Loucy (cell line): ENCODE measurements at regions not wholly inside any gene's neighbourhood (a gene's known extent, or its start where the extent isn't known, plus 50 kb on each side); places are given as distances from the start of the nearest gene placed in this dataset.

Source experiments
- H2AFZ ChIP-seq: fragments of 200-600 bp; sonication (generic); 2 replicates; pipeline ENCODE4 v1.6.0; 2016; ENCODE audit warnings: antibody characterized with exemption, mild to moderate bottlenecking, low read length, moderate library complexity
- H3F3A ChIP-seq: fragments of 200-600 bp; 2 replicates; pipeline ENCODE4 v1.6.0; 2016; ENCODE audit warnings: antibody characterized with exemption, low read depth, mild to moderate bottlenecking
- H3K27me3 ChIP-seq: fragments of 200-600 bp; sonication (generic); 2 replicates; pipeline ENCODE4 v1.6.1; 2014; ENCODE audit warnings: low read length, mild to moderate bottlenecking; ENCODE audit not compliant: insufficient read depth, poor library complexity, severe bottlenecking
- H3K36me3 ChIP-seq: fragments of 200-600 bp; sonication (generic); 2 replicates; pipeline ENCODE4 v1.6.1; 2016; ENCODE audit warnings: low read length; ENCODE audit not compliant: insufficient read depth
- H3K4me1 ChIP-seq: fragments of 200-600 bp; sonication (generic); 2 replicates; pipeline ENCODE4 v1.5.1; 2014; ENCODE audit warnings: low read length, mild to moderate bottlenecking; ENCODE audit not compliant: insufficient read depth, poor library complexity, severe bottlenecking
- H3K4me2 ChIP-seq: fragments of 200-600 bp; sonication (generic); 2 replicates; pipeline ENCODE4 v1.6.0; 2014; ENCODE audit warnings: antibody characterized with exemption, low read length, low read depth, mild to moderate bottlenecking; ENCODE audit not compliant: poor library complexity, severe bottlenecking
- H3K4me3 ChIP-seq: fragments of 200-600 bp; sonication (generic); 2 replicates; pipeline ENCODE4 v1.5.1; 2014; ENCODE audit warnings: low read length, mild to moderate bottlenecking, mixed read lengths; ENCODE audit not compliant: poor library complexity, severe bottlenecking
- H3K79me2 ChIP-seq: fragments of 200-600 bp; sonication (generic); 2 replicates; pipeline ENCODE4 v1.6.1; 2014; ENCODE audit warnings: low read length; ENCODE audit not compliant: insufficient read depth
- H3K9ac ChIP-seq: fragments of 200-600 bp; sonication (generic); 2 replicates; pipeline ENCODE4 v1.6.0; 2014; ENCODE audit warnings: mild to moderate bottlenecking, low read depth, low read length, moderate library complexity; ENCODE audit not compliant: poor library complexity, severe bottlenecking
- H3K9me2 ChIP-seq: fragments of 200-600 bp; sonication (generic); replicated peaks from 2 replicates; pipeline ENCODE4 v1.6.1; 2016; ENCODE audit warnings: low read depth, low read length, mixed read lengths
- H3K9me3 ChIP-seq: fragments of 200-600 bp; sonication (generic); 2 replicates; pipeline ENCODE4 v1.6.1; 2014; ENCODE audit warnings: mild to moderate bottlenecking, antibody characterized with exemption, low read length, low read depth; ENCODE audit not compliant: insufficient read depth
- H4K20me1 ChIP-seq: fragments of 200-600 bp; sonication (generic); 2 replicates; pipeline ENCODE4 v1.6.0; 2014; ENCODE audit warnings: antibody characterized with exemption, low read length, mild to moderate bottlenecking; ENCODE audit not compliant: insufficient read depth, poor library complexity, severe bottlenecking
- CTCF ChIP-seq: fragments of 200-600 bp; sonication (generic); conservative IDR thresholded peaks from 2 replicates; pipeline ENCODE4 v1.5.1; 2014; ENCODE audit warnings: mild to moderate bottlenecking, antibody characterized with exemption, low read length
- EZH2phosphoT487 ChIP-seq: fragments of 200-600 bp; IDR thresholded peaks from 2 replicates; pipeline ENCODE4 v1.6.1; 2018; ENCODE audit warnings: antibody characterized with exemption, mild to moderate bottlenecking, moderate library complexity, borderline replicate concordance

GRCh38 chr4:20496068-20496467, 204.2 kb upstream of the PACRGL start:
- Histone ChIP-seq H3K4me1 (no peaks in the 10 kb centered on the region), H2AFZ (no peak overlapping the region), H3K4me3 (no peak overlapping the region), H3K9me3 (no peaks in the 10 kb centered on the region), H3K79me2 (no peaks in the 10 kb centered on the region), H4K20me1 (no peaks in the 10 kb centered on the region), H3K9ac (no peak overlapping the region), H3K9me2 (no peaks in the 10 kb centered on the region), H3K36me3 (no peaks in the 10 kb centered on the region), H3K4me2 (no peak overlapping the region), H3K27me3 (no peaks in the 10 kb centered on the region), H3F3A (no peaks in the 10 kb centered on the region)
- no peak for TF ChIP-seq EZH2phosphoT487
- TF ChIP-seq CTCF = no peak

- H3K9me2 ChIP-seq = no peaks in the 10 kb centered on the region
- H3K4me1 ChIP-seq = no peaks in the 10 kb centered on the region
- TF ChIP-seq EZH2phosphoT487 (no peak), CTCF (no peak)
- no peaks in the 10 kb centered on the region for H3K36me3 ChIP-seq
- no peaks in the 10 kb centered on the region for H3K27me3 ChIP-seq
- H4K20me1 ChIP-seq = no peaks in the 10 kb centered on the region
- H3K9me3 ChIP-seq = no peaks in the 10 kb centered on the region
- H3K9ac ChIP-seq = no peak overlapping the region
- no peaks in the 10 kb centered on the region for H3K79me2 ChIP-seq
- H3K4me2 ChIP-seq = no peak overlapping the region
- no peak overlapping the region for H3K4me3 ChIP-seq
- no peak overlapping the region for H2AFZ ChIP-seq
- H3F3A ChIP-seq = no peaks in the 10 kb centered on the region
These were observed 196.1 kb upstream of the PACRGL start for GRCh38 chr4:20504146-20504545.

GRCh38 chr4:20505927-20506326, 194.3 kb upstream of the PACRGL start:
- H3K36me3 ChIP-seq = no peaks in the 10 kb centered on the region
- no peak overlapping the region for H3K9ac ChIP-seq
- no peaks in the 10 kb centered on the region for H4K20me1 ChIP-seq
- no peaks in the 10 kb centered on the region for H3K27me3 ChIP-seq
- H3K9me2 ChIP-seq = no peaks in the 10 kb centered on the region
- H3K4me3 ChIP-seq = no peak overlapping the region
- no peak overlapping the region for H3K4me2 ChIP-seq
- no peaks in the 10 kb centered on the region for H3K4me1 ChIP-seq
- TF ChIP-seq CTCF (no peak), EZH2phosphoT487 (no peak)
- no peak overlapping the region for H2AFZ ChIP-seq
- H3K79me2 ChIP-seq = no peaks in the 10 kb centered on the region
- no peaks in the 10 kb centered on the region for H3K9me3 ChIP-seq
- H3F3A ChIP-seq = no peaks in the 10 kb centered on the region
